Thoracic aorta (tissue), 2 donors: ENCODE measurements at regions not wholly inside any gene's neighbourhood (a gene's known extent, or its start where the extent isn't known, plus 50 kb on each side); places are given as distances from the start of the nearest gene placed in this dataset.

Experiments
- ATAC-seq: fragments of 150-250 bp; one replicate; pipeline ENCODE4 v1.8.0; 2017; ENCODE audit warnings: low read depth; ENCODE audit not compliant: insufficient number of reproducible peaks, low FRiP score
- DNase-seq: peaks from one replicate; pipeline ENCODE4 v3.0.0-alpha.2; 2020; ENCODE audit warnings: low spot score
- H3K27ac ChIP-seq, 2 donors: fragments of 200-600 bp; sonication (generic); 1 replicate in 1 of 2; 2 replicates in 1 of 2; pipeline ENCODE4 v1.5.1; 2016; ENCODE audit warnings: mild to moderate bottlenecking in 2 of 2, moderate library complexity in 2 of 2
- H3K27me3 ChIP-seq: fragments of 200-600 bp; sonication (generic); replicated peaks from 2 replicates; pipeline ENCODE4 v1.6.0; 2016; ENCODE audit warnings: mild to moderate bottlenecking; ENCODE audit not compliant: insufficient read depth
- H3K36me3 ChIP-seq: fragments of 200-600 bp; sonication (generic); one replicate; pipeline ENCODE4 v1.5.1; 2016
- H3K4me1 ChIP-seq, 2 donors: fragments of 200-600 bp; sonication (generic); 1 replicate in 1 of 2; 2 replicates in 1 of 2; pipeline versions ENCODE4 v1.5.1 to v1.6.0; 2016; ENCODE audit warnings: low read depth in 2 of 2, mild to moderate bottlenecking in 1 of 2; ENCODE audit not compliant: control insufficient read depth in 1 of 2
- H3K4me3 ChIP-seq: fragments of 200-600 bp; sonication (generic); 2 replicates; pipeline ENCODE4 v1.5.1; 2016; ENCODE audit warnings: mild to moderate bottlenecking
- H3K9me3 ChIP-seq: fragments of 200-600 bp; sonication (generic); 2 replicates; pipeline ENCODE4 v1.5.1; 2016
- TF ChIP-seq, protein P1 (sequence below): fragments of 200-600 bp; sonication (generic); IDR thresholded peaks from one replicate; pipeline ENCODE4 v1.5.1; 2019; ENCODE audit warnings: antibody characterized with exemption

DNA sequence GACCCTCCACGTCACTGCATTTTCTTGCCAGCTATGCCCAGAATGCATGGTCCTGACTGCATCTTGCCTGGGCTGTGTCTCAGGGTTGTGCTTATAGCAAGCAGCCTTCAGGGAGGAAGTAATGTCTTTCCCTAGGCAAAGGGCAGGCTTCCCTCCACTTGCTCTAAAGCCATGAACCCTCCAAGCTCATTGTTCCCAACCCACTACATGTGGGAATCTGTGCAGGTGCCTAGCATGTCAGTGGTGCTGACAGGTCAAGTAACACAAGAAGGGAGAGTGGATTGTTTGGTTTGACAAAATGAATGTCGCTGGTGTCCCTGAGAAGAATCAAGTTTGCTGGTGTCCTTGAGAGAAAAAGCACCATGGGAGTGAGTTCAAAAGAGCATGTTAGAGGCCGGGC, 53.9 kb upstream of the UCN3 start:
- Histone ChIP-seq H3K4me1 (no peaks in the 10 kb centered on the region), H3K27me3 (no peaks in the 10 kb centered on the region), H3K4me3 (no peak overlapping the region), H3K36me3 (no peaks in the 10 kb centered on the region), H3K9me3 (no peaks in the 10 kb centered on the region), H3K27ac (no peak overlapping the region)
- TF ChIP-seq, protein P1, sequence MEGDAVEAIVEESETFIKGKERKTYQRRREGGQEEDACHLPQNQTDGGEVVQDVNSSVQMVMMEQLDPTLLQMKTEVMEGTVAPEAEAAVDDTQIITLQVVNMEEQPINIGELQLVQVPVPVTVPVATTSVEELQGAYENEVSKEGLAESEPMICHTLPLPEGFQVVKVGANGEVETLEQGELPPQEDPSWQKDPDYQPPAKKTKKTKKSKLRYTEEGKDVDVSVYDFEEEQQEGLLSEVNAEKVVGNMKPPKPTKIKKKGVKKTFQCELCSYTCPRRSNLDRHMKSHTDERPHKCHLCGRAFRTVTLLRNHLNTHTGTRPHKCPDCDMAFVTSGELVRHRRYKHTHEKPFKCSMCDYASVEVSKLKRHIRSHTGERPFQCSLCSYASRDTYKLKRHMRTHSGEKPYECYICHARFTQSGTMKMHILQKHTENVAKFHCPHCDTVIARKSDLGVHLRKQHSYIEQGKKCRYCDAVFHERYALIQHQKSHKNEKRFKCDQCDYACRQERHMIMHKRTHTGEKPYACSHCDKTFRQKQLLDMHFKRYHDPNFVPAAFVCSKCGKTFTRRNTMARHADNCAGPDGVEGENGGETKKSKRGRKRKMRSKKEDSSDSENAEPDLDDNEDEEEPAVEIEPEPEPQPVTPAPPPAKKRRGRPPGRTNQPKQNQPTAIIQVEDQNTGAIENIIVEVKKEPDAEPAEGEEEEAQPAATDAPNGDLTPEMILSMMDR = no peak
- DNase-seq (no peak), ATAC-seq (no peak)

DNA sequence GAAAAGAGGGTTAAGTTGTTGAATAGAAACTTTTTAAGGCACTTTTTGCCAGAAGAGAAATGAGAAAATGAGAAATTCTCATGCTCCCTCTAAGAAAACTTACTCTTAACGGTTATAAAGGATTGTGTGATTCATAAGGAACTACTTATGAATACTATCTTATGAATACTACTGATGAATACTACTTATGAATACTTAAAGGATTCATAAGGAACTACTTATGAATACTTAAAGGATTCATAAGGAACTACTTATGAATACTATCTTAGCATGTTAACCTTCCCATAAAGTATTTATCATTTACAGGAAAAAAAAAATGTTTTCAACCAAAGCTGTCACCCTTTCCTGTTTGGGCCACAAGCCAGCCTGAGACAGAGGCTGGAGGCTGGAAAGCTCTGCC, 53.1 kb upstream of the UCN3 start:
- Histone ChIP-seq H3K36me3 (no peaks in the 10 kb centered on the region), H3K4me1 (no peaks in the 10 kb centered on the region), H3K27ac (no peak overlapping the region), H3K9me3 (no peaks in the 10 kb centered on the region), H3K4me3 (no peak overlapping the region), H3K27me3 (no peaks in the 10 kb centered on the region)
- TF ChIP-seq, protein P1 = no peak
- ATAC-seq (no peak), DNase-seq (no peak)

DNA sequence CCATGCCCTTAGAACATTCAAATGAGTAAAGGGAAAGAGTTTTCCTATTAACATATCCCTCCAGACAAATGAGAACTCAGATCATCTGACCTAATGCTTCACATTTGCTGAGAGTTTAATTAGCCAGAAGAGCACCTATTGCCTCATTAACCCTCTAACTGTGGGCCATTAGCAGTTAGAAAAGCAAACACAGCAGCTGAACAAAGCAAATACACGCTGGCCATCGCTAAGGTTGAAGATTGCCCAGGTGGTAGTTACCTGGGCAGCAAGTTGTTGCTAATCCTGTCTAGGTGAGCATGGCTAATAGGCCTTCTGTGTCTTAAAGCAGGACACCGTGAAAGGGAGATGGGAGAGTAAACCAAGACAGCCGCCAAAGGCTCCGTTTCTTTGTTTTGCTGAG, 49.9 kb upstream of the UCN3 start:
- Histone ChIP-seq H3K27ac (no peak overlapping the region), H3K4me1 (no peaks in the 10 kb centered on the region), H3K9me3 (no peaks in the 10 kb centered on the region), H3K27me3 (no peaks in the 10 kb centered on the region), H3K4me3 (no peak overlapping the region), H3K36me3 (no peaks in the 10 kb centered on the region)
- no peak for ATAC-seq
- DNase-seq = no peak
- TF ChIP-seq, protein P1 = no peak
